B cell (primary cell): ENCODE measurements at regions not wholly inside any gene's neighbourhood (a gene's known extent, or its start where the extent isn't known, plus 50 kb on each side); places are given as distances from the start of the nearest gene placed in this dataset.

Experiments
- CTCF ChIP-seq: fragments of 200-600 bp; IDR thresholded peaks from one replicate; pipeline ENCODE4 v1.8.0; 2022; ENCODE audit warnings: antibody characterized with exemption, mild to moderate bottlenecking
- EZH2 ChIP-seq: IDR thresholded peaks from 2 replicates; pipeline ENCODE4 v1.6.1; 2012; ENCODE audit warnings: borderline replicate concordance, low read depth, mild to moderate bottlenecking, moderate library complexity, low read length; ENCODE audit not compliant: insufficient read depth, poor library complexity, severe bottlenecking

GRCh38 chr18:11526675-11527074, 82.7 kb upstream of the SLC35G4 start:
- TF ChIP-seq CTCF (no peak), EZH2 (no peak)
